ENCODE measurements at regions not wholly inside any gene's neighbourhood (a gene's known extent, or its start where the extent isn't known, plus 50 kb on each side); places are given as distances from the start of the nearest gene placed in this dataset.
A peak's percentile ranks its signal among the peaks of the same experiment; 100 is the strongest.

DNA sequence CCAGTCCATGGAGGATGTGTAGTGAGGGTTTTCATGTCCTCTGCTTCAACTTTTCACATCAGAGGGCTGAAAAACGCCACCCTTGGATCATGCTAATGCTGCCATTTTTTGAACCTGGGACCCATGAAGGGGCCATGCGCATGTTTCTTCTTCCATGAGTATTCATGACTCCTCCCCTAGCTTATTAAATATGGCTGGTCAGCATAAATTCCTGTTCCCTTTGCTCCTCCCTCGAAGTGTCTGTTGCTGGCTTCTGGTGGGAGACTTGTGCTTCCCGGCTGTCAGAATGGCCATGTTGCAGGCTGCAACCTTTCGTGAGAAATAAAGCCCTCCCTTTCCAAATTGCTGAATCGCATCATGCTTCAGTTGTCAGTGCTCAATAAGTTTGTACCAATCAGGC, 711.2 kb upstream of the KIRREL3 start:
- DNase-seq (ENCODE audit: low spot score): no peak

DNA sequence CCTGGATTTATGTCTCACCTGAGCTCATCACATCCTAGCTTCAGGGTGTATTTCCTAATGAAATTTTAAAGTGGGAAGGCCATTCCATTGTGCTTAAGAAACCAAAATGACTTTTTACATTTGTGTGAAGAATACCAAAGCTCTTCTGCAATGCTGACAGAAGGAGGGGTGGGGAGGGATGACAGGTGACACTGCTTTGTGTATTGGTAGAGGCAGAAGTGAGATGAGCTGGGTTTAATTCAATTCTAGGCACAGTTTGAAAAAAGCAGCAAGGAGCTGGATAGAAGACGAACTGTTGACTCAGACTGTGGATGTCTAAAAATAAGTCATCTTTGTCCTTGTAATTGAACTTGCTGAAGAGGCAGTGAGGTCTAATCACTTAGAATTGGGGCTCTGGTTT, 710.3 kb upstream of the KIRREL3 start:
- DNase-seq (ENCODE audit: low spot score): no peak

- no peak for DNase-seq (ENCODE audit: low spot score)
Observed at GRCh38 chr11:127709960-127710359, 709.4 kb upstream of the KIRREL3 start.

GRCh38 chr11:127693686-127694085, 693.1 kb upstream of the KIRREL3 start:
- no peak for DNase-seq (ENCODE audit: low spot score)

- no peak for DNase-seq (ENCODE audit: low spot score)
Observed at GRCh38 chr11:127683321-127683720, 682.8 kb upstream of the KIRREL3 start.

- no peak for DNase-seq (ENCODE audit: low spot score)
Observed at GRCh38 chr11:127679816-127680545, 679.4 kb upstream of the KIRREL3 start.

GRCh38 chr11:127678631-127679030, 678.1 kb upstream of the KIRREL3 start:
- DNase-seq (ENCODE audit: low spot score): no peak

DNA sequence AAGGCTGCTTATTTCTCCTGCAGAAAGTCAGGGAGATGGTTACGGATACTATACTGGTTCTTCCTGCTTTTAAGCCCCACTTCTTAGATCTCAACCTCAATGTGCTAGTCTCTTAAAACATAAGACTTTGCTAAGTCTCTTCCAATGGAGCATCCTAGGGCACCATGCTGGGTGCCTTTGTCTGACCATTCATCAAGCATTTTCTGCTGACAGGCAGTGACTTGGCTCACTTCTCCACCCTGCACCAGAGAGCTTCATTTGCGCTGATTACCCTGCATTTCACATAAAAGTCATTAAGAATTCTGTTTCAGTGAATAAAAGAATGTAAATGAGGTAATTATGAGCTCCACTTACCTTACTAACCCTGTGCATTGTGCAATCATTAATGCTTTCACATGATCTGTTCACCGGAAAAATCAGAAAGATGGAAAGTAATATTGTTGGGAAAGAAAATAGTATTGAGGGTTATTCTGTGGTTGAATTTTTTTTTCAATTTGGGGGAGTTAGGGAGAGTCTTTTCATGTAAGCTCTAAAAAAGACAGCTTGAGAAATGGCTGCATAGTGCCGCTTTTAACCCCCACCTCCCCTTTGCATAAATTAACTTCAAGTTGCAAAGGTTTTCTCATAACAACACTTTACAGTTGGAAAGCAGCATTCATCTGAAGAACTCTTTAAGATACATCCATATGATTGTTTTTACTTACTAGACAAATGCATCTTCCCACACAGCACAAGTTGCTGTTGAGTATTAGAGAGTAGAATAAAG, 677.3 kb upstream of the KIRREL3 start:
- DNase-seq (ENCODE audit: low spot score): peak; percentile 4

GRCh38 chr11:127675581-127675980, 675.0 kb upstream of the KIRREL3 start:
- no peak for DNase-seq (ENCODE audit: low spot score)

DNA sequence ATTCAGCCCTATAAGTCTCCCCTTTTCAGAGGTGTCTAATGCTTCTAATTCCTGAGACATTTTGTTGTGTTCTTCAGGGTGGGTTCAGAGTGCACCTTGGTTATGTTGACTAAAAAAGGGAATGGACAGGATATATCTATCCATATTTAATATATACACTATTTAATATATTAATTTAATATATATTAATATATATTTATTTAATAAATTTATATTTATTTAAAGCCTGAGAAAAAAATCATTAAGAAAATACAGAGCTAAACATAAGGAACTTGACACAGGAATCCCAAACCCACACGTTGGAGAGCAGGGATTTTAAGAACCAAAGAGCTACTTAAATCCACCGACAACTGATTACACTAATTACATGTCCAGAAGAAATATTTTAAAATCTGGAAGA, 674.2 kb upstream of the KIRREL3 start:
- no peak for DNase-seq (ENCODE audit: low spot score)

GRCh38 chr11:127670374-127671119, 670.0 kb upstream of the KIRREL3 start:
- DNase-seq (ENCODE audit: low spot score): no peak

DNA sequence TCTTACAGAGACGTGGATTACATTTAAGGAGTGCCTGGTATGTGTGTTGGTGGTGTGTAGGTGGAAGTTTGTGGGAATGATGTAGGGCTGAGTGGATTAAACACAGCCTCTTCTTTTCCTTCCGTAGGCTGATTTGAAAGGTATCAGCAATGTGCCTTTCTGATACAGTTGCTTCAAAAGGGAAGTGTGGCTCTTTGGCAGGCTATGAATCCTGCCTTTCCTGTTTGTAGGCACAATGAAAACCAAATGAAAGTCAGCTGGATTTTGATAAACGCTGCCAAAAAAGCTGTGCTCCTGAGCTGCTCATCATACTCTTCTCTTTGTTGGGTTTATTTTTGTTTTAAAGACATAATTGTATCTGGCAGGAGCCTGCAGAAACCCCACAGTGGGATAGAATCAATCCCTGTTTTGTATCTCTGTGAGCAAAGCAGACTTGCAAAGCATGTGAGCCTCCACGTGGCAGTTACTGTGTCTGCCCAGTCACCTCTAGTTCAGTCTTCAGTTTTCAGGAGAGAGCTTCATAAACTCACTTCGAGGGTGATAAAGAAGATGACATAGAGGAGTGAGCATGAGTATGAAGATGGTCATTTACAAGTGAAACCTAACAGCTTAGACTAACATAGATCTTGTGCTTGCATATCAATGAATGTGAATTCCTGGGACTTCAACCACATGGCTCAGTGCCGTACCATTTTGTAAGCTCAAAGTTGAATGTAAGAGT, 655.7 kb upstream of the KIRREL3 start:
- DNase-seq (ENCODE audit: low spot score): no peak

GRCh38 chr11:127653076-127653475, 652.5 kb upstream of the KIRREL3 start:
- DNase-seq (ENCODE audit: low spot score): no peak

DNA sequence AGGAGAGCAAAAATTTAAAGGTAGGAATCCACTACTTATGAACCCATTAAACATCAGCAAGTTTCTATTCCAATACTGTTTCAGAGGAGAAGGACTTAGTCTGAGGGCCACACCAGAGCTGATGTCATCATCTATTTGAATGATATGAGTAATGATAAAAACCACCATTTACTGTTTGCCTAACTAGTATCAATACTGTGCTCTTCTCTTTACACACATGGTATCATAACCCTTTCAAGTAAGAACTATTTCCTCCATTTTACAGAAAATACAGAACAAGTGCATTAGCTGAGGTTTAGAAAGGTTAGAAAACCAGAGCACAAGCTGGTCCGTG, 651.3 kb upstream of the KIRREL3 start:
- no peak for DNase-seq (ENCODE audit: low spot score)

- no peak for DNase-seq (ENCODE audit: low spot score)
Observed at GRCh38 chr11:127651175-127651887, 650.8 kb upstream of the KIRREL3 start.

DNA sequence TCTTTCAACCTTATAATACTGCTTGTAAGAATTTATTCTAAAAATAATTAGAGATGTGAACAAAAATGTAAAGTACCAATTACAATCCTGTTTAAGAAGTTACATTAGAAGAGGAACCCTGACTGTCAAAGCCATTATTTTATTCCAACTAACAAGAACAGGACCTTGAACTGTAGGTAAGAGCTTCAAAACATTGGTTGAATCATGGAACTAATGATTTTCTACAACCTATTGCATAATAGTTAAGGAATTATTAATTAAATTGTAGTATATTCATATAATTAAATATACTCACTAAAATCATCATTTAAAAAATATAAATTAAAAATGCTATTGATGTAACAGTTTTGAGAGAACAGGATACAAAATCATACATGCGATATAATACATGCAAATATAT, 649.4 kb upstream of the KIRREL3 start:
- no peak for DNase-seq (ENCODE audit: low spot score)

DNA sequence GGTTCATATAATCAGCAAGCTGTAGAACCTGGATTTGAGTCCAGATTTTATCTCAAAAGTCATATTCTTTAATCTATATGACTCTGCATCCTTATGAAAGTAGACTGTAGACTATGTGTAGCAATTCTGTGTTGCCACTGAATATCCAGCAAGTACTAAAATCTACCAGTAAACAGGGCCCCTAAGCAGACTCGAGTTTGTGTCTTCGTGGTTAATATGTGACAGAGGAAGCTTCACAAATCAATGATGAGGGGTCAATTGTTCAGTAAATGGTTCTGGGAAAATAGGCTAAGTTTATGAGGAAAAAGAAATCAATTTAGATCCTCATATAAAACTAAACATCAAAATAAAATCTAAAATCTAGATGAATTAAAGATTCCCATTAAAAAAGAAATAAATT, 648.5 kb upstream of the KIRREL3 start:
- no peak for DNase-seq (ENCODE audit: low spot score)

DNA sequence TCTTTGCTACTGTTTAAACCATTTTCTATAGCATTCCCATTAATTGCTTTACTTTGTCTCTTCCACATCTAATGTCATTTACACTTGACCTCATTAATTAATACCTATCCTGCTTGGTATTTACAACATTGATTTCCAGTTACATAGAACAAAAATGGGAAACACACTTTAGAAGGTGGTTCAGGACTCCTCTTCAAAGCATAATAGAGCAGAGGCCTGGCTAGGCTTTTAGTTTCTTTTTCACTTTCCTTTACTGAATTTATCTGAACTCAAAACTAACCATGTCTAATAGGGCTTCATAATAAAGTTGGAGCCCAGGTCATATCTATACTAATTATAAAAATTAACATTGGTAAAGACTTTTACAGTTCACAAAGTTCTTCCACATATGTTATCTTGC, 648.0 kb upstream of the KIRREL3 start:
- DNase-seq (ENCODE audit: low spot score): no peak

- no peak for DNase-seq (ENCODE audit: low spot score)
Observed at GRCh38 chr11:127644366-127644765, 643.8 kb upstream of the KIRREL3 start.

- no peak for DNase-seq (ENCODE audit: low spot score)
Observed at GRCh38 chr11:127643268-127644058, 642.9 kb upstream of the KIRREL3 start.
